ENCODE measurements at regions not wholly inside any gene's neighbourhood (a gene's known extent, or its start where the extent isn't known, plus 50 kb on each side); places are given as distances from the start of the nearest gene placed in this dataset.

DNA sequence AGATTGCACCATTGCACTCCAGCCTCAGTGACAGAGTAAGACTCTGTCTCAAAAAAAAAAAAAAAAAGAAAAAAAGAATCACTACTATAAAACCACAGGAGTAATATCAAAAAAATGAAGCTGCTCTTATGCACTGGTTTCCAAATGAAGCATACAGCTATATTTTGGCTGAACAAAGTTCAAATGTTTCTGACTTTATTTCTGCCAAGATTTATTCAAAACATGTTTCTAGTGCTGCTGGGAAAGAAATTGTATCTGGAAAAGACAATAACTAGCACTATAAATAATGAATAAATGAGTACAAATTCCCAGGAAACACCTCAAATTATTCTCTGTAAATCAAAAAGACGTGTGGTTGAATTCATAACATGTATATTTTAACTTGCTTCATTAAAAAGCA lies 102.5 kb upstream of the MME start:
- H3K27ac ChIP-seq: peak overlapping the region in 2 of 8 donors; percentile 55 to 78
- intact Hi-C loops (cut with DNase I; ENCODE audit: low total_unique reads): no loop called here
- WGBS, 5 donors: 64 to 74% (median 73%) methylated on average over 1 of the region's 1 CpG
- no peak overlapping the region for H3K4me3 ChIP-seq
- H3K9me3 ChIP-seq: no peaks in the 10 kb centered on the region
- H3K36me3 ChIP-seq: no peaks in the 10 kb centered on the region
- no peaks in the 10 kb centered on the region for H3K27me3 ChIP-seq (replicated peaks in 1 of 7)
- H3K4me1 ChIP-seq: peaks cover 0 to 6% (median 0%) of the 10 kb centered on the region in 6 donors
- TF ChIP-seq, protein P1, sequence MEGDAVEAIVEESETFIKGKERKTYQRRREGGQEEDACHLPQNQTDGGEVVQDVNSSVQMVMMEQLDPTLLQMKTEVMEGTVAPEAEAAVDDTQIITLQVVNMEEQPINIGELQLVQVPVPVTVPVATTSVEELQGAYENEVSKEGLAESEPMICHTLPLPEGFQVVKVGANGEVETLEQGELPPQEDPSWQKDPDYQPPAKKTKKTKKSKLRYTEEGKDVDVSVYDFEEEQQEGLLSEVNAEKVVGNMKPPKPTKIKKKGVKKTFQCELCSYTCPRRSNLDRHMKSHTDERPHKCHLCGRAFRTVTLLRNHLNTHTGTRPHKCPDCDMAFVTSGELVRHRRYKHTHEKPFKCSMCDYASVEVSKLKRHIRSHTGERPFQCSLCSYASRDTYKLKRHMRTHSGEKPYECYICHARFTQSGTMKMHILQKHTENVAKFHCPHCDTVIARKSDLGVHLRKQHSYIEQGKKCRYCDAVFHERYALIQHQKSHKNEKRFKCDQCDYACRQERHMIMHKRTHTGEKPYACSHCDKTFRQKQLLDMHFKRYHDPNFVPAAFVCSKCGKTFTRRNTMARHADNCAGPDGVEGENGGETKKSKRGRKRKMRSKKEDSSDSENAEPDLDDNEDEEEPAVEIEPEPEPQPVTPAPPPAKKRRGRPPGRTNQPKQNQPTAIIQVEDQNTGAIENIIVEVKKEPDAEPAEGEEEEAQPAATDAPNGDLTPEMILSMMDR (IDR thresholded peaks at IDR 0.05 in 8 of 11, conservative IDR thresholded peaks at IDR 0.05 in 3 of 11): no peak
- no peak for TF ChIP-seq POLR2AphosphoS5 (IDR thresholded peaks at IDR 0.05)
- TF ChIP-seq POLR2A (IDR thresholded peaks at IDR 0.05): no peak
- no peak for DNase-seq

DNA sequence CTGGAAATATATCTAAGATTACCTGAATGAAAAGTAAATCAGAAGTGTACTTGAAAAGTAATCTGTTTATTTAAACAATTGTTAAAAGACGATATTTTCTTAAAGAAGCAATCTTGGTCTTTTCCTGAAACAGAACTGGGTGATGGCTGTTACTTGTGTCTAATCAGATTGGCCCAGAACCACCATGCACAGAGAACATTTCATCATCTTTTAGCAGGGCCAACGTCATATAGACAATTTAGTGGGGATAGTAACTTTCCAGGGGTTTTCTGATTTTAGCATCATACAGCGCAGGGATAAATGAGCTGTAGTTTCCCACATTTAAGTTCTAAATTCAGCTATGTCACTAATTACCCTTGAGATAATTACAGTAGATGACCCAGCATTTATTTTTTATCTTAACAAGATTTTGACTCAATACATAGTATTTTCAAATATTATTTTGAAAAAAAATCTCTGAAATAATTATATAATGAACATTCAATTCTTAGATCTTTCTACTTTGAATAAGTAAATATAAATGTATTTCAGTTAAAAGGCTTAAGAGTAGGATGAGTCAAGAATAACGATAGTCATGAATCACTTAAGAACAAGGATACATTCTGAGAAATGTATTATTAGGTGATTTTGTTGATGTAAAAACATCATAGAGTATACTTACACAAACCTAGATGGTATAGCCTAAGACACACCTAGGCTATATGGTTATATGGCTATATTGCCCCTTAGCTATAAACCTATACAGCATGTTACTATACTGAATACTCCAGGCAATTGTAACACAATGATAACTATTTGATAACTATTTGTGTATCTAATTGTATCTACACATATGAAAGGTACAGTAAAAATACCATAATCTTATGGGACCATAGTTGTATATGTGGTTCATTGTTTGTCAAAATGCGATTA lies 103.8 kb upstream of the MME start:
- Histone ChIP-seq H3K9me3 (no peaks in the 10 kb centered on the region), H3K4me1 (peaks cover 0 to 11% (median 0%) of the 10 kb centered on the region in 6 donors), H3K36me3 (no peaks in the 10 kb centered on the region), H3K27me3 (replicated peaks in 1 of 7) (no peaks in the 10 kb centered on the region), H3K27ac (peak overlapping the region in 3 of 8 donors; percentile 14 to 78 (median 55)), H3K4me3 (no peak overlapping the region)
- intact Hi-C loops (cut with DNase I; ENCODE audit: low total_unique reads): no loop called here
- WGBS, 5 donors: 84 to 95% (median 89%) methylated on average over 5 of the region's 5 CpGs
- TF ChIP-seq POLR2AphosphoS5 (IDR thresholded peaks at IDR 0.05) (no peak), POLR2A (IDR thresholded peaks at IDR 0.05) (no peak)
- TF ChIP-seq, protein P1 (IDR thresholded peaks at IDR 0.05 in 8 of 11, conservative IDR thresholded peaks at IDR 0.05 in 3 of 11): no peak
- no peak for DNase-seq

DNA sequence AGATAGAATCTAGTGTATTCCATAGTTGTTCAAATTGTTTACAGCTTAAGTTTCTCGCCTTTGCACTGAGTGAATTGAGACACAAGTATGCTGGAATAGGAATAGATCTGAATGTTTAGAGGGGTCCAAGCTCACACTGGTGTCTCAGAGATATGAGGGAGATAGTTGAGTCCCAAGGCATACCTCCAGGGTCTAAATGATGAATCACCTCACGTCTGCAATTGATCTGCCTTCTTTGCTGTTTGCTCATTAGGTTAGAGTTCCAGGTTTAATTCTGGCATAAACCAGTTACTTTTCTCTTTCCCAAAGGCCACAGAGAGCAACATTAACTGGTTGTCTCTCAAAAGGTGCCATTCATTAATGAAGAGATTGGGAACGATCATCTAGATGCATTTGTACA lies 106.3 kb upstream of the MME start:
- Histone ChIP-seq H3K27ac (no peak overlapping the region), H3K9me3 (no peaks in the 10 kb centered on the region), H3K27me3 (replicated peaks in 1 of 7) (no peaks in the 10 kb centered on the region), H3K4me1 (peaks cover 0 to 15% (median 0%) of the 10 kb centered on the region in 6 donors), H3K4me3 (no peak overlapping the region), H3K36me3 (no peaks in the 10 kb centered on the region)
- intact Hi-C loops (cut with DNase I; ENCODE audit: low total_unique reads): no loop called here
- 74 to 93% (median 90%) methylated on average over 3 of the region's 3 CpGs for WGBS, 5 donors
- DNase-seq: no peak
- TF ChIP-seq, protein P1 (IDR thresholded peaks at IDR 0.05 in 8 of 11, conservative IDR thresholded peaks at IDR 0.05 in 3 of 11): no peak
- TF ChIP-seq POLR2A (IDR thresholded peaks at IDR 0.05) (no peak), POLR2AphosphoS5 (IDR thresholded peaks at IDR 0.05) (no peak)

DNA sequence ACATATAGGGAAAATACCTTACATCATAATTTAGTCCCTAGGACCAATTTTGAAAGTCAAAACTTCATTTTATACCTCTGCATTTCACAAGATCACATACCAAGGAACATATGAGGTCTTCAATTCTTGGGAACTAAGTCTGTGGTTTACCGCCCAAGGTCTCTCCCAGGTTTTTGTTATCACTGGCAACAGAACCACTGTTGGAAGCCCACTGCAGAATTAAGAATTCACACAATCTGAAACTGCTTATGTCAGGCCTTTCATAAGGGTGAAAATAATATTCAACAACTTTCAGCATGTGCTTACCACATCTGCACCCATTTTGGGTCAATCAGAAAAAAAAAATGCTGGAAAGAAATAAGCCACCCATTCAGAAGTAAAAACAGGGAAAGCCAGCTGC lies 107.2 kb upstream of the MME start:
- 85 to 100% (median 95%) methylated on average over 1 of the region's 1 CpG for WGBS, 5 donors
- intact Hi-C loops (cut with DNase I; ENCODE audit: low total_unique reads): no loop called here
- no peak for DNase-seq

More for the DNA sequence above, 107.2 kb upstream of the MME start:
- Histone ChIP-seq H3K27me3 (replicated peaks in 1 of 7) (no peaks in the 10 kb centered on the region), H3K4me3 (no peak overlapping the region), H3K27ac (peak overlapping the region in 3 of 8 donors; percentile 61 to 89 (median 82)), H3K36me3 (no peaks in the 10 kb centered on the region), H3K4me1 (peaks cover 0 to 11% (median 0%) of the 10 kb centered on the region in 6 donors), H3K9me3 (no peaks in the 10 kb centered on the region)
- TF ChIP-seq POLR2AphosphoS5 (IDR thresholded peaks at IDR 0.05) (no peak), POLR2A (IDR thresholded peaks at IDR 0.05) (no peak)
- TF ChIP-seq, protein P1 (IDR thresholded peaks at IDR 0.05 in 8 of 11, conservative IDR thresholded peaks at IDR 0.05 in 3 of 11): no peak

Measured in spleen (tissue), 11 donors.